ENCODE measurements at regions not wholly inside any gene's neighbourhood (a gene's known extent, or its start where the extent isn't known, plus 50 kb on each side); places are given as distances from the start of the nearest gene placed in this dataset.

DNA sequence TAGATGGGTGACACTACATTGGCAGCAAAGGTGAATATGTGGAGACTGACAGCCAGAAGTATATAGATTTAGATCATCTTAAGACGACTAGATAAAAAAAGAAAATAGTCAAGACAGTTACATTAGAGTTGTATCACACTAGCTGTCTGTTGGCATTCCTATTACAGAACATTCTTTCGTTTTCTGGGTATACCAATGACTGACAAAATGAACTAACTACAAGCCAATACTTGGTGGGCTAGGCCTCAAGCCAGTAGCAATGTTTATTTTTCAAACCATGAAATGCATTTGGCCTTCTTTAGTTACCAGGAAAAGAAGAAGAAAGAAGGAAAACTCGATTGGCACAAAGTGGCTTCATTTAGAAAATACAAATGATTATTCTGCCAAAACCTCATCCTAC lies 944.9 kb upstream of the ZEB2 start:
- no peak for TF ChIP-seq CTCF (conservative IDR thresholded peaks at IDR 0.05; ENCODE audit: low read depth, low read length)
- no peak for TF ChIP-seq EZH2 (IDR thresholded peaks at IDR 0.05; ENCODE audit: borderline replicate concordance, low read depth, low read length, poor library complexity, severe bottlenecking)
